Heart right ventricle (tissue), 16 donors: ENCODE measurements at regions not wholly inside any gene's neighbourhood (a gene's known extent, or its start where the extent isn't known, plus 50 kb on each side); places are given as distances from the start of the nearest gene placed in this dataset.

Experiments used
- ATAC-seq, 8 donors: fragments of 200-7000 bp; cut with Tn5 transposase; one replicate each; pipeline ENCODE4 v1.9.1; 2020; ENCODE audit warnings: mild to moderate bottlenecking in 8 of 8, moderate library complexity in 8 of 8, moderate number of reproducible peaks in 1 of 8
- DNase-seq, 2 donors: peaks; one replicate each; pipeline ENCODE4 v3.0.0-alpha.2; 2020
- H3K27ac ChIP-seq, 10 donors: fragments of 200-600 bp; sonication (generic) in 2 of 10; one replicate each; pipeline versions ENCODE4 v1.5.0 to v1.8.0; 2020 to 2022; ENCODE audit warnings: mild to moderate bottlenecking in 3 of 10
- H3K27me3 ChIP-seq, 7 donors: fragments of 200-600 bp; one replicate each; pipeline ENCODE4 v1.8.0; 2021 to 2022; ENCODE audit warnings: mild to moderate bottlenecking in 2 of 7
- H3K36me3 ChIP-seq, 9 donors: fragments of 200-600 bp; sonication (generic) in 1 of 9; one replicate each; pipeline versions ENCODE4 v1.5.0 to v1.8.0; 2020 to 2022; ENCODE audit warnings: mild to moderate bottlenecking in 2 of 9
- H3K4me1 ChIP-seq, 9 donors: fragments of 200-600 bp; sonication (generic) in 1 of 9; one replicate each; pipeline versions ENCODE4 v1.5.0 to v1.8.0; 2020 to 2022; ENCODE audit warnings: mild to moderate bottlenecking in 4 of 9
- H3K4me3 ChIP-seq, 10 donors: fragments of 200-600 bp; sonication (generic) in 2 of 10; one replicate each; pipeline versions ENCODE4 v1.5.0 to v1.8.0; 2020 to 2022; ENCODE audit warnings: mild to moderate bottlenecking in 7 of 10, moderate library complexity in 2 of 10
- H3K9me3 ChIP-seq, 11 donors: fragments of 200-600 bp in 10 of 11; sonication (generic) in 2 of 11; one replicate each; pipeline versions ENCODE4 v1.5.0 to v1.8.0; 2013 to 2022; ENCODE audit warnings: mild to moderate bottlenecking in 2 of 11, control low read depth in 1 of 11, moderate library complexity in 1 of 11
- CTCF ChIP-seq, 9 donors: fragments of 200-600 bp; sonication (generic) in 2 of 9; IDR thresholded peaks; one replicate each; pipeline versions ENCODE4 v1.5.0 to v1.8.0; 2021 to 2022; ENCODE audit warnings: antibody characterized with exemption in 9 of 9, mild to moderate bottlenecking in 5 of 9, moderate library complexity in 1 of 9
- WGBS, 2 donors: extraction: QIAGEN DNeasy Blood & Tissue Kit; methylation state at CpG; one replicate each; pipeline ENCODE4 v1.1.7; 2013; ENCODE audit warnings: inconsistent platforms in 1 of 2; 5-methylcytosine and 5-hydroxymethylcytosine counted together
- intact Hi-C, 10 donors: fragments of 100-400 bp; cut with DNase I; formaldehyde crosslinking; loops; one replicate each; pipeline versions ENCODE4 v1.11.1 to v1.14.2; 2022
- donor health status: Arrhythmogenic right ventricular cardiomyopathy.
- donor health status: ischemic (EF 13 %, LVEDD 7.1; RV severe dilation, severe dysfunction).
- donor health status: healthy with polysubstance abuse.
- donor health status: DM: no; HTN: yes; CAD: no.
- donor health status: DM: no; HTN: no; CAD: no.
- donor health status: ischemic (EF 25% LVEDD 6.9; RV normal size, moderate dysfunction).
- donor health status: ischemic (EF 25% LVEDD 5.7; RV mildly dilated, moderate dysfunction).
- donor health status: healthy.
- donor health status: DM: yes; HTN: yes; CAD: no.
- donor health status: Ischemic cardiomyopathy.
- donor health status: ischemic (EF 35%, LVEDD 5.7; RV mildly dilated, moderate dysfunction).
- donor health status: nonischemic (EF 11% LVEDD 7.7; RV severe dilation, severe dysfunction).
- donor health status: DM: yes; HTN: yes; CAD: no.
- donor health status: PGD.
- donor health status: ischemic (EF 29% LVEDD 5.4; RV normal size, mild dysfunction).
- donor health status: nonischemic (EF 23%, LVEDD 6.1; RV moderate dilation, normal function).

DNA sequence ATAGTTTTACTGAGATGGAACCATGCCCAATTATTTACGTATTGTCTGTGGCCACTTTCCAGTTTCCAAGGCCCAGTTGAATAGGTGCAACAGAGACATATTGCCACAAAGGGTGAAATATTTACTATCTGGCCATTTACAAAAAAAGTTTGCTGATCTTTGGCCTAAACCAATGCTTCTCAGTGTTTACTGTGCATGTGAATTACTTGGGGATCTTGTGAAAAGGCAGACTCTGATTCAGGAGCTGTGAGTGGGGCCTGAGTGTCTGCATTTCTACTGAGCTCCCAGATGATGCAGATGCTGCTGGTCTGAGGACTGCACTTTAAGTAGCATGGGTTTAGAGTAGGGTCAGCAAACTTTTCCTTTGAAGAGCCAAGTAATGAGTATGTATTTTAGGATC is 94.1 kb upstream of the PDE5A start:
- peaks cover 0 to 34% (median 4%) of the 10 kb centered on the region in 11 donors for H3K9me3 ChIP-seq
- H3K27ac ChIP-seq = peak overlapping the region in 1 of 10 donors; percentile 7
- no peaks in the 10 kb centered on the region for H3K36me3 ChIP-seq
- intact Hi-C loops = no loop called here
- no peaks in the 10 kb centered on the region for H3K27me3 ChIP-seq
- DNase-seq = no peak
- peaks cover 0 to 18% (median 11%) of the 10 kb centered on the region in 9 donors for H3K4me1 ChIP-seq
- TF ChIP-seq CTCF (IDR thresholded peaks at IDR 0.05) = no peak
- H3K4me3 ChIP-seq = no peak overlapping the region
- ATAC-seq = no peak
- WGBS, 2 donors = 91 to 92% methylated on average over 1 of the region's 1 CpG

- Histone ChIP-seq H3K4me1 (peaks cover 0 to 18% (median 10%) of the 10 kb centered on the region in 9 donors), H3K4me3 (no peak overlapping the region), H3K9me3 (peaks cover 0 to 42% (median 4%) of the 10 kb centered on the region in 11 donors), H3K27me3 (no peaks in the 10 kb centered on the region), H3K36me3 (no peaks in the 10 kb centered on the region), H3K27ac (no peak overlapping the region)
- intact Hi-C loops = no loop called here
- no peak for DNase-seq
- no peak for ATAC-seq
- no peak for TF ChIP-seq CTCF (IDR thresholded peaks at IDR 0.05)
- 90 to 100% methylated on average over 1 of the region's 1 CpG for WGBS, 2 donors
Measured at GRCh38 chr4:119721878-119722277, 93.3 kb upstream of the PDE5A start.

DNA sequence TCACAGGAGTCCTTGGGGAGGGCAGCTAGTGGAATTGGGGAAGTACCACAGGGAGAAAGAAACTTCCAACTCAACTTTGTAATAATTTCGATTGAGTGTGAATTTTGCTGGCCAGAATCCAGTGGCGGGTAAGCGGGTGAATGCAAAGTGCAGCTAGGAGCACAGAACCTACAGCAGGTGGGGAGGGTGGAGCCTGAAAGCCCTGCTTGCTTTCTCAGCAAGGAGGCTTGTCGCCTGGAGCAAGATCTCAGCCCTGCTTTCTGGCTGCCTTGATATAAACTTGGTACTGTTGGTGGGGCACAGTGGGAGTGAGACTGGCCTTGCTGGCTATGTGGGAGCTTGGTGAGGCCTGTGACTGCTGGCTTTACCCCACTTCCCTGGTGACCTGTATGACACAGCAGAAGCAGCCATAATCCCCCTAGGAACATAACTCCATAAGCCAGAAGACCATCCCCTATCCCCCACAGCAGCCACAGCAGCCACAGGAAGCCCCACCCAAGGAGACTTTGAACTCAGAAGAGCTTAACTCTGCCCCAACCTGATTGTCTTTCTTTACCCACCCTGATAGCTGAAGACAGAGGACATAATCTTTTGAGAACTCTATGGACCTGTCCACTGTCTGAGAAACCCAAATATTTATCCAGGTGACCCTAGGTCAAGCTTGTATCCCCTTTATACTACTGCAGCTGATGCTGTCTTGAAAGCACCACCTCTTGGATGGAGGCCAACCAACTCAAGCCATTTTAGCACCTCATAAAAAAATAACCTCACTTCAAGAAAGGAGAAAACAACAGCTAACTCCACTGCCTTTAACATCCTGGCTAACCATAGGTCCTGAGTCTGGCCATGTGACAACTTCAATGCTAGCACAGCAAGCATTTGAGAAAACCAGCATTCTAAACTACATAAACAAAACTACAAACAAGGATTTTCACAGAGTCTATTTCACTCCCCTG is 87.2 kb upstream of the PDE5A start:
- Histone ChIP-seq H3K4me1 (no peaks in the 10 kb centered on the region), H3K9me3 (peaks cover 0 to 54% (median 8%) of the 10 kb centered on the region in 11 donors), H3K27ac (no peak overlapping the region), H3K4me3 (no peak overlapping the region), H3K27me3 (no peaks in the 10 kb centered on the region), H3K36me3 (no peaks in the 10 kb centered on the region)
- no peak for TF ChIP-seq CTCF (IDR thresholded peaks at IDR 0.05)
- WGBS, 2 donors = 84 to 88% methylated on average over 4 of the region's 4 CpGs
- DNase-seq (no peak), ATAC-seq (no peak)
- intact Hi-C loops = no loop called here

DNA sequence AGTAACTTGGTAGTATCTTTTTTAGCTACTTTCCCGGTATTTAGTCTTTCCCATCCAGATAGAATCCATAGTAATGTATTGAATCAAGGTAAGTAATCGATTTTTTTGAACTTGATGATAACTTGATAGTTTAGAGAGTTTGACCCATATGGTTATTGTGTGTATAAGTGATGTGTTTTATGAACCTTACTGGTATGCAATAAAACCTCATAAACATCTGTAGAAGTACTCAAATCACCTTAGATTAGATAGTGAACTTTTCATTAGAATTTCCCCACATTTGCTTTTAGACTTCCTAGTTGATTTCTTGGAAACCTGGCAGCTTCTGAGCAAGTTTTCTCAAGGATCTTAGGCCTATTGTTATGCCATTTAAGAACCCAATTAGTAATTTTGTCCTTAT is 80.8 kb upstream of the PDE5A start:
- peaks cover 0 to 8% (median 0%) of the 10 kb centered on the region in 11 donors for H3K9me3 ChIP-seq
- H3K27me3 ChIP-seq = no peaks in the 10 kb centered on the region
- 87 to 96% methylated on average over 2 of the region's 2 CpGs for WGBS, 2 donors
- no peak overlapping the region for H3K27ac ChIP-seq
- DNase-seq (no peak), ATAC-seq (no peak)
- intact Hi-C loops = no loop called here
- H3K4me1 ChIP-seq = no peaks in the 10 kb centered on the region
- no peak for TF ChIP-seq CTCF (IDR thresholded peaks at IDR 0.05)
- H3K36me3 ChIP-seq = no peaks in the 10 kb centered on the region
- no peak overlapping the region for H3K4me3 ChIP-seq
